OCI-LY1 (cell line): ENCODE measurements at regions not wholly inside any gene's neighbourhood (a gene's known extent, or its start where the extent isn't known, plus 50 kb on each side); places are given as distances from the start of the nearest gene placed in this dataset.
"Not testable (repeated sequence)": the region's sequence is repeated elsewhere in the genome, so short reads cannot be mapped to it uniquely, and the experiment has no call there.

Experiments used
- H2AFZ ChIP-seq: fragments of 200-600 bp; sonication (generic), shearing (Covaris generic); 2 replicates; pipeline ENCODE4 v1.6.0; 2014; ENCODE audit warnings: antibody characterized with exemption, mild to moderate bottlenecking, low read length
- H3F3A ChIP-seq: fragments of 200-600 bp; sonication (generic), shearing (Covaris generic); 2 replicates; pipeline ENCODE4 v1.6.0; 2014; ENCODE audit warnings: mild to moderate bottlenecking, antibody characterized with exemption, low read length, moderate library complexity; ENCODE audit not compliant: insufficient read depth
- H3K27ac ChIP-seq: fragments of 200-600 bp; sonication (generic); 2 replicates; pipeline ENCODE4 v1.5.1; 2014; ENCODE audit warnings: low read length, mixed run types, mild to moderate bottlenecking, low read depth; ENCODE audit not compliant: poor library complexity, severe bottlenecking
- H3K27me3 ChIP-seq: fragments of 200-600 bp; sonication (generic); 2 replicates; pipeline ENCODE4 v1.6.0; 2014; ENCODE audit warnings: antibody characterized with exemption, mild to moderate bottlenecking, low read length, moderate library complexity; ENCODE audit not compliant: insufficient read depth
- H3K36me3 ChIP-seq: fragments of 200-600 bp; sonication (generic); 2 replicates; pipeline ENCODE4 v1.6.1; 2014; ENCODE audit warnings: mild to moderate bottlenecking, antibody characterized with exemption, low read length, moderate library complexity, mixed read lengths; ENCODE audit not compliant: insufficient read depth
- H3K4me1 ChIP-seq: fragments of 200-600 bp; sonication (generic); 2 replicates; pipeline ENCODE4 v1.5.1; 2014; ENCODE audit warnings: mild to moderate bottlenecking, low read length, moderate library complexity; ENCODE audit not compliant: insufficient read depth, severe bottlenecking
- H3K4me2 ChIP-seq: fragments of 200-600 bp; sonication (generic), shearing (Covaris generic); 2 replicates; pipeline ENCODE4 v1.6.1; 2014; ENCODE audit warnings: low read length
- H3K4me3 ChIP-seq: fragments of 200-600 bp; sonication (generic); 2 replicates; pipeline ENCODE4 v1.5.1; 2014; ENCODE audit warnings: low read length, low read depth, mild to moderate bottlenecking, mixed read lengths; ENCODE audit not compliant: poor library complexity, severe bottlenecking
- H3K79me2 ChIP-seq: fragments of 200-600 bp; shearing (Covaris generic); 2 replicates; pipeline ENCODE4 v1.6.1; 2016; ENCODE audit warnings: mixed run types, low read length, mixed read lengths; ENCODE audit not compliant: insufficient read depth
- H3K9ac ChIP-seq: fragments of 200-600 bp; sonication (generic), shearing (Covaris generic); 2 replicates; pipeline ENCODE4 v1.6.1; 2014; ENCODE audit warnings: mild to moderate bottlenecking, low read length, mixed read lengths
- H3K9me2 ChIP-seq: fragments of 200-600 bp; sonication (generic), shearing (Covaris generic); 2 replicates; pipeline ENCODE4 v1.6.1; 2014; ENCODE audit warnings: low read depth, mild to moderate bottlenecking, low read length, mixed read lengths
- H3K9me3 ChIP-seq: fragments of 200-600 bp; shearing (Covaris generic); 2 replicates; pipeline ENCODE4 v1.6.1; 2014; ENCODE audit warnings: low read length, mixed read lengths
- H4K20me1 ChIP-seq: fragments of 200-600 bp; sonication (generic), shearing (Covaris generic); 2 replicates; pipeline ENCODE4 v1.6.0; 2016; ENCODE audit warnings: mild to moderate bottlenecking, low read length; ENCODE audit not compliant: insufficient read depth

DNA sequence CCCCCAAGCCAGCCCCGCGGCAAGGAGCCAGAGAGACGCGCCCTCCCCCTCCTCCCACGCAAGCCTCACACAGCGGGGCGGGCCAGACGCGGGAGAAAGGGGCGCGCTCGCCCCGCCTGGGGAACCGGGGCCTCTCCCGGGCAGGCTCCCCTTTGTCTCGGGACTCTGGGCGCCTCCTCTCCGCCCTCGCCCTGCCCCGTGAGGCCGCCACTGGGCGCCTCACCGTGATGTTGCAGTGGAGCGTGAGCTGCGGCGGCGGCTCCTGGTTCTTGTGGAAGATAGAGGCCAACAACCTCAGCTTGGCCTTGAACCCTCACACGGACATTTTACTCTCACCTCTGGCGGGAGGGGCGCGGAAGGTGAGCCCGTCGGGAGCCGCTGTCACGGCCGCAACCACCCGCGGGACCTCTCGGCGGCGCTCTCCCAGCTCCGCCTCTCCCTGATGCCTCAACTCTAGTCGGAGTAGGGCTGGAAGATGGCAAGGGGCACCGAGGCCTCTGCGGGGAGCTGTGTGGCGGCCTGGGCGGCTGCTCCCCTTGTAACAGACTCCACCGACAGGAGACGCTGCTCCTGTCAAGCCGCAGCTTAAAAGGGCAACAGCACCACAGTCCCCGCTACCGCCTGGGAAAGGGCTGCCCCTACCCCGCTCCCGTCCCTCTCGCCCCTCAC lies 179.2 kb upstream of the ZSCAN2 start:
- not testable (repeated sequence) for H3K4me3 ChIP-seq, H3K27ac ChIP-seq, H2AFZ ChIP-seq, H3K9me3 ChIP-seq, H3F3A ChIP-seq, H3K4me2 ChIP-seq, H4K20me1 ChIP-seq, H3K36me3 ChIP-seq, H3K27me3 ChIP-seq, H3K9me2 ChIP-seq, H3K9ac ChIP-seq, H3K79me2 ChIP-seq, H3K4me1 ChIP-seq

DNA sequence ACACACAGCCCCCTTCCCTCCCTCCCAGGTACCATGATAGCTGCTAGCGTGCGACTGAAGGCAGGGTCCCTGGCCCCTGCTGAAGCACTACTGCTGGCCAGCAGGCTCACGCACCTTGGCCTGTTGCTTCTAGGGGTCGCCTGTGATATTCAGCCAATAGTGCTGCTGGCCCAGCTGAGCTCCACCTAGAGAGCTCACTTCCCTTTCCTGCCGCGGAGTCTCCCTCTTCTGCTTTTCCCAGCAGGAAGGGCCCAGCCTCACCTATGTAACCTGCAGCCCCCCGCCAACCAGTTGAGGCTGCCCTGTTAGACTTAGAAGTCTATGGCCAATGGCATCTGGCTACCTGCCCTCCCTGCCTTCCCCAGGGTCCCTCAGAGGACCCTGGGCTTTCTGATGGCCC lies 175.5 kb upstream of the ZSCAN2 start:
- not testable (repeated sequence) for H3K79me2 ChIP-seq, H3K4me1 ChIP-seq, H3K27ac ChIP-seq, H3K4me2 ChIP-seq, H3F3A ChIP-seq, H3K9me3 ChIP-seq, H3K9me2 ChIP-seq, H2AFZ ChIP-seq, H4K20me1 ChIP-seq, H3K36me3 ChIP-seq, H3K9ac ChIP-seq, H3K4me3 ChIP-seq, H3K27me3 ChIP-seq

- not testable (repeated sequence) for H3F3A ChIP-seq, H3K9me2 ChIP-seq, H2AFZ ChIP-seq, H3K27ac ChIP-seq, H3K9me3 ChIP-seq, H3K36me3 ChIP-seq, H3K9ac ChIP-seq, H3K4me2 ChIP-seq, H3K79me2 ChIP-seq, H3K4me1 ChIP-seq, H4K20me1 ChIP-seq, H3K27me3 ChIP-seq, H3K4me3 ChIP-seq
These were observed 127.4 kb upstream of the ZSCAN2 start for GRCh38 chr15:84473305-84473877.

DNA sequence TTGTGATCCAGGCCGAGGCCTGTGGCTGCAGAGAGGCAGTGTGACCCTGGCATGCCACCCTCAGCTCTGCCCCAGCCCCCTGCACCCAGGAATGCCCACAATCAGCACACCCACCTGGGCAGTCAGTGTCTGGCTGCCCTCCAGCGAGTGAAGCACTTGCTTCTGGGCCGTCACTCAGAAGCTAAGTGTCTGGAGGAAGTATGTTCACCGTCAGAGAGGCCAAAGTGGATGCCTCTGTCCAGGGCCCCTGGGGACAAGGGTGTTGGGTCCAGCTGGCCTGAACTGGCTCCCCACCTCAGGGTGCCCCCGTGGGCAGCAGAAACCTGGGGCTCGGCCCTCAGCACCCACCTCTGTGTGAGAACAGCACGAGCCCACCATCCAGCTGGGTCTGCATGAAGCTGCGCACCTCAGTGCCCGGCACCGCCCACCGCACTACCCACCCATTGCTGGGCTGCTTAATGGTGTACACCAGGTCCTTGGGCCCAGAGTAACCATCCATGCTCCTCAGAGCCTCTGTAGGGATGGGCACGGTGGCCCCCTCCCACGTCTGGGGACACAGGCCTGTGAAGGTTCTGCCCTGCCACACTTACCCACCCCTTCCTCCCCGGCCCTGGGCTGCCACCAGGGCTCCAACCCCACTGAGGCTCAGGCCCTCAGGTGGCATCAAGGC lies 124.3 kb upstream of the ZSCAN2 start:
- not testable (repeated sequence) for H3K9me3 ChIP-seq, H3K9me2 ChIP-seq, H3K4me3 ChIP-seq, H2AFZ ChIP-seq, H3F3A ChIP-seq, H3K9ac ChIP-seq, H3K27me3 ChIP-seq, H3K27ac ChIP-seq, H3K4me2 ChIP-seq, H3K4me1 ChIP-seq, H4K20me1 ChIP-seq, H3K36me3 ChIP-seq, H3K79me2 ChIP-seq

DNA sequence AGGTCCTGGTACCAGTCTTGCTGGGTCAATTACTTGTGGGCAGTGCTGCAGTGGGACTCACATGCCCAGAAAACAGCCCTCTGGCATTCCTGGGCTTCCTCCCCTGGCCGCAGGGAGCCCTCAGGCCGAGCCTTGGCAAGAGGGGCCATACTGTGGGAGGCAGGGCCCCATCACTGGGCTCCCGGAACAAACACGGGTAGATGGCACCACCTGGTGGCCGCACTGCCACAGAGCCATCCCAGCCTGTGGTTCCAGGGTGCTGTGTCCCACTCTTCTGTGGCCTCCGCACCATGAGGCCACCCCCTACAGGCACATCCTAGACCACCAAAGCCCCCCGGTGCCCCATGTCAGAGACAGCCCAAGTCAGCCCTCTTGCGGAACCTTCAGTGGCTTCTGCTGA lies 123.3 kb upstream of the ZSCAN2 start:
- H3F3A ChIP-seq, H3K36me3 ChIP-seq, H2AFZ ChIP-seq, H3K4me2 ChIP-seq, H3K79me2 ChIP-seq, H3K27ac ChIP-seq, H4K20me1 ChIP-seq, H3K27me3 ChIP-seq, H3K9me3 ChIP-seq, H3K9me2 ChIP-seq, H3K9ac ChIP-seq, H3K4me3 ChIP-seq, H3K4me1 ChIP-seq: not testable (repeated sequence)

DNA sequence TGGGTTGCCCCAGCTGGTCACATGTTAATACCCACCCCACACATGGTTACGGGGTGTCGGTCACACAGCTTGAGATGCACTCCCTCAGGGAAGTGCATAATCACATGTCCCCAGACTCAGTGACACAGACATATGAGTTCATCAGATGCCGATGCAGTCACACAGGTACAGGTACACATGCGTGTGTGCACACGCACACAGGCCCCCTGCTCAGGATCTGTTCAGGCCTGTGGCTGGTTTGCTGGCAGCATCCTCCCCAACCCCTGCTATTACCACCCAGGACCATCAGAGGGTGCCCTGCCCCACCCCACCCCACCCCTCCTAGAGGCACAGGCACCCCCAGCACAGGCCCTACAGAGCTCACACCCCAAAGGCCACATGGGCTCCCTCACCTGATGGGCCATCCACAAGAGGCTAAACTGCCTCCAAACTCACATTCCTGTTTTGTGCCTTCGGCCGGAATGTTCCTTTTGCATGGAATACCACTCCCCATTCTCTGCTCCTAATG lies 120.6 kb upstream of the ZSCAN2 start:
- not testable (repeated sequence) for H3K9me3 ChIP-seq, H3F3A ChIP-seq, H3K27me3 ChIP-seq, H4K20me1 ChIP-seq, H3K4me3 ChIP-seq, H3K9me2 ChIP-seq, H3K36me3 ChIP-seq, H2AFZ ChIP-seq, H3K79me2 ChIP-seq, H3K4me1 ChIP-seq, H3K4me2 ChIP-seq, H3K27ac ChIP-seq, H3K9ac ChIP-seq

- not testable (repeated sequence) for H4K20me1 ChIP-seq
These were observed 117.0 kb upstream of the ZSCAN2 start for GRCh38 chr15:84483859-84484258.

More at GRCh38 chr15:84483859-84484258, 117.0 kb upstream of the ZSCAN2 start:
- not testable (repeated sequence) for H3K4me2 ChIP-seq, H3K36me3 ChIP-seq, H2AFZ ChIP-seq, H3K9me3 ChIP-seq, H3K9ac ChIP-seq, H3K4me1 ChIP-seq, H3F3A ChIP-seq, H3K27me3 ChIP-seq, H3K4me3 ChIP-seq, H3K27ac ChIP-seq, H3K9me2 ChIP-seq, H3K79me2 ChIP-seq
